ENCODE measurements at regions not wholly inside any gene's neighbourhood (a gene's known extent, or its start where the extent isn't known, plus 50 kb on each side); places are given as distances from the start of the nearest gene placed in this dataset.

DNA sequence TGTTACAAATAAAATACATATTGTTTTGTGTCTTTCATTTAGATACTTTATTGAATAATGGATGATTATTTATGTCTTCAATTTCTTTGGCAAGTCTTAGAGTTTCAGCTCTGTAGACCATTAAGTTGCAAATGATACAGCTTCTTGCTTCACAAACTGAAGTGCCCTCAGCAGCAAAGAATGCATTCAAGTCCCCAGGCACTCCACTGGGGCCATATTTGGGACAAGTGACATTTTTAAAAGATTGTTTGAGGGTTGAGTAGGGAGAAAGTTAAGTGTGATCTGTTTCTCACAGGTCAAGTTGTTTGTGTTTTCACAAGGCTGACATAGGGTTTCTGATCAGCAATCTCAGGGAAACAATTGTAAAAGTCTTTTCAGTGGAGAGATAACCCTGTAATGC lies 400.7 kb downstream of the PLA2G4A start:
- no peaks in the 10 kb centered on the region for H3K9me3 ChIP-seq (ENCODE audit: control insufficient read depth, insufficient read depth, low read length)
- no peaks in the 10 kb centered on the region for H3K4me1 ChIP-seq (ENCODE audit: insufficient read depth, low read length)
- no peaks in the 10 kb centered on the region for H3K36me3 ChIP-seq (ENCODE audit: insufficient read depth, low read length)
- no peak overlapping the region for H3K9ac ChIP-seq (ENCODE audit: low read depth, low read length)

DNA sequence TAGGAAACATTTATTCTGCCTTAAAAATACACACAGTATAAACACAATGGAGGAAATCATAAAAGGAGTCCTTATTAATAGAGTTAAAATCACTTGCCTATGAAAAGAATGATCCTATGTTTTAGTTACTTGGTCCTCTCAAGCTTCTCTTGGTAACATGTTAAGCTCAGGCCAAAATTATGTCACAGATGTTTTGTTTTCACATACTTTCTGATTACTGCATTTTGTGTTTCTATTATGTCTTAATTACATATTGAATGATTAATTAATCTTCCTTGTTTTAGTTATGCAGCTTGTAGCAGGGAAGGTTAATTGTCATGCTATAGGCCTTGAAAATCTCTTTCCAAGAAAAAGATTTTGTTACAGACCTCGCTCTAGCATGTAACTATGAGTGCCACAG lies 406.0 kb downstream of the PLA2G4A start:
- Histone ChIP-seq H3K36me3 (ENCODE audit: insufficient read depth, low read length) (no peaks in the 10 kb centered on the region), H3K4me1 (ENCODE audit: insufficient read depth, low read length) (0 out of 2 replicates have a peak, but pooled peaks cover 8% of the 10 kb centered on the region), H3K9ac (ENCODE audit: low read depth, low read length) (no peak overlapping the region), H3K9me3 (ENCODE audit: control insufficient read depth, insufficient read depth, low read length) (no peaks in the 10 kb centered on the region)

DNA sequence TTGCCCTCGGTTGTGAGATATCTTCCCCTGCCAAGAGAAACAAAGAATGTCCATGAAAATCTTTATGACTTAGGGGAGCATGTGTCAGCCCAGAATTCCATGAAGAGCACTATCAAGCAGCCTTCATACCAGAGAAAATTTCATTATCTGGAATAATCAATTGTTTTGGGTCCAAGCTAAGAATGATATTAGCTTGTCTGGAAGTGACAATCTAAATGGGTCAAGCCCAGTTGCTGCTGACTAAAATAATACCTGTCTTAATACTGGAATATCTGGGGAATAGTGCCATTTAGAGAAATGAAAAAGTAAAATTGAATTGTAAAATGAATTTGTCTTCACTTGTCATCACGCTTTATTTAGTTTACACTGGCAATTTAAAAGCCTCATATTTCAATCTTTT lies 407.4 kb downstream of the PLA2G4A start:
- H3K9ac ChIP-seq (ENCODE audit: low read depth, low read length): no peak overlapping the region
- no peaks in the 10 kb centered on the region for H3K36me3 ChIP-seq (ENCODE audit: insufficient read depth, low read length)
- H3K9me3 ChIP-seq (ENCODE audit: control insufficient read depth, insufficient read depth, low read length): no peaks in the 10 kb centered on the region
- 0 out of 2 replicates have a peak, but pooled peaks cover 8% of the 10 kb centered on the region for H3K4me1 ChIP-seq (ENCODE audit: insufficient read depth, low read length)

DNA sequence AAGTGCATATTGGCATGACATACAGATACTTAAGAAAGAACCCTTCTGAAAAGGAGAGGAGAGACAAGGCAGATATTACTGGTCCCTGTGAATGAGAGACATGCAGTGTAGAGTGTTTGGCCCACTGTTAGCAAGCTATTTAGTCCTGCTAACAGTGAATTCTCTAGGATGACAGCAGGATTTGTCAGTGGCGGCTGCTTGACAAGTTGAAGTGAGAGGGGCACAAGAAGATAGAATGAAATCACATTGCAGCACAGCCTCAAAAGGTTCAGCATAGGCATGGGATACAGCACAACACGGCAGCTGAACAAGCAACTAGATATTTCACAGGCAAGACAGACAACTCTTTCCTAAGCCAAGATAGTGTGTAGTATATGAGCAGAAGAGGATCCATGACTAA lies 407.9 kb downstream of the PLA2G4A start:
- Histone ChIP-seq H3K9ac (ENCODE audit: low read depth, low read length) (no peak overlapping the region), H3K36me3 (ENCODE audit: insufficient read depth, low read length) (no peaks in the 10 kb centered on the region), H3K4me1 (ENCODE audit: insufficient read depth, low read length) (0 out of 2 replicates have a peak, but pooled peaks cover 8% of the 10 kb centered on the region), H3K9me3 (ENCODE audit: control insufficient read depth, insufficient read depth, low read length) (no peaks in the 10 kb centered on the region)

DNA sequence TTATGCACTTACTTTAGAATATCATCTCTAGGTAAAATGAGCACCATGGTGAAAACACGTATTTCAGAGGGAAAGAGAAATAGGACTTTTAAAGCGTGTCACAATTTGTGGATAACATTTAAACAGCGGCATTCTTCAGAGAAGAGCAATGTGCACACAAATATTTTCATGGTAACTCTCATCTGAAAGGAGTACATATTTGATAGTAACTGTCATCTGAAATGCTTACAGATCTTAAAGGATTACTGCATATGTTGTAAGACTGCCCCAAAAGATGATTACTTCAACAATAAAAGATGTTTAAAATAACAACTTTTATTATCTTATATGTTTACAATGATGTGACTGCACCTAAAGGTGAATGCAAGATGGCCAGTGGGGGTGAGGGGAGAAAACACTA lies 408.8 kb downstream of the PLA2G4A start:
- no peaks in the 10 kb centered on the region for H3K36me3 ChIP-seq (ENCODE audit: insufficient read depth, low read length)
- H3K9me3 ChIP-seq (ENCODE audit: control insufficient read depth, insufficient read depth, low read length): no peaks in the 10 kb centered on the region
- no peak overlapping the region for H3K9ac ChIP-seq (ENCODE audit: low read depth, low read length)
- H3K4me1 ChIP-seq (ENCODE audit: insufficient read depth, low read length): 0 out of 2 replicates have a peak, but pooled peaks cover 8% of the 10 kb centered on the region

DNA sequence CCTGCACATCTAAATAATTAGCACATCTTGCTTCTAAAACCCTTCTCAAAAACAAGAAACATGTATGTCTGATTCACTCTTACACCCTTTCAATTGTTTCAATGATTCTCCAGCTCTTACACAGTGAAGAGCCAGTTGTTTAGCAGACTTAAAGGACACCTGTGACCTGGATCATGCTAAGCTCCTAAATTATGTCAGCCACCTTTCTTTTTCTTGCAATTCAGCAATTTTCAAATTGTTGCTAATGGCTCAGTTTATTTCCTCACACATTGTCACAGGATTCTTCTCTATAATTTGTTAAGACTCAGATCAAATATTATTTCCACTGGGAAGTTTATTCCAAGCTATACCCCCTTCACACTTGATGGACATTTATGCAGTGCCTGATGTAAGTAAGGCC lies 413.2 kb downstream of the PLA2G4A start:
- H3K9ac ChIP-seq (ENCODE audit: low read depth, low read length): no peak overlapping the region
- H3K4me1 ChIP-seq (ENCODE audit: insufficient read depth, low read length): peaks cover 6% of the 10 kb centered on the region; the same call in 1 of the 2 replicates
- no peaks in the 10 kb centered on the region for H3K9me3 ChIP-seq (ENCODE audit: control insufficient read depth, insufficient read depth, low read length)

DNA sequence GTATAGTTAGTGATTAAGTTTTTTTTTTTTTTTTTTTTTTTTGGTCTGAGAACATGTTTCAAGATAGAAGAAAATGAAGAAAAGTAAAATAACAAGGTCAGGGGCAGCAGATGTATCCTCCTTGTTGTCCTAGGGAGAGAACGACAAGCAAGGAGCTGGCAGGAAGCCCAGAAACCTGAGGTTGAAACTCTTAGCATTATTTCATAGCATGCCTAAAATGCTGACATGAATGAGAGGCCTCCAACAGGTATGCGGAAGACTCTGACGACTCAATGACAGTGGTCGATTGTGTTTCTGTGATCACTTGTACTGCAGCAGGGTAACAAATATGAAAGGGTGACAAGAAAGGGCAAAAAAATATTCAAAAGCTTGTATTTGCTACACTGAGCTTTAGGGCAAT lies 415.9 kb downstream of the PLA2G4A start:
- Histone ChIP-seq H3K9ac (ENCODE audit: low read depth, low read length) (no peak overlapping the region), H3K4me1 (ENCODE audit: insufficient read depth, low read length) (peaks cover 6% of the 10 kb centered on the region; the same call in 1 of the 2 replicates), H3K9me3 (ENCODE audit: control insufficient read depth, insufficient read depth, low read length) (no peaks in the 10 kb centered on the region; the same call in 1 of the 2 replicates), H3K36me3 (ENCODE audit: insufficient read depth, low read length) (no peaks in the 10 kb centered on the region)

More for the DNA sequence above, 413.2 kb downstream of the PLA2G4A start:
- H3K36me3 ChIP-seq (ENCODE audit: insufficient read depth, low read length): no peaks in the 10 kb centered on the region

DNA sequence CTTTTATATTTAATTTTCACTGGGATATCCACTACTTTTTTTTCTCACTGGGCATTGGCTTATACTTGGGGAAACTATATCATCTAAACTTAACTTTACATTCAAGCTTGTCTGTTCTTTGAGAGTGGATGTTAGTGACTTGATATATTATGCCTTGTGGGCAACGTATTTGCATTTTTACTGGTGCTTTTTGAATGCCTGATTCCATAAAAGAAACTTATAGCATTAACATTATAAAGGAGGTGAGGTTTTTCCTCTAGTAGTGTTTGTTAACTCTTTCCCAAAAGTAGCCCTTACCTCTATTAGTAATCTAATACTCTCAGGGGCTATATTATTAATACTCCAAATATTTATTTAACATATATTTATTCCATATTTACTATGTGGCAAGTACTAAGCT lies 416.5 kb downstream of the PLA2G4A start:
- Histone ChIP-seq H3K9ac (ENCODE audit: low read depth, low read length) (no peak overlapping the region), H3K36me3 (ENCODE audit: insufficient read depth, low read length) (no peaks in the 10 kb centered on the region), H3K4me1 (ENCODE audit: insufficient read depth, low read length) (peaks cover 6% of the 10 kb centered on the region; the same call in 1 of the 2 replicates), H3K9me3 (ENCODE audit: control insufficient read depth, insufficient read depth, low read length) (no peaks in the 10 kb centered on the region; the same call in 1 of the 2 replicates)

DNA sequence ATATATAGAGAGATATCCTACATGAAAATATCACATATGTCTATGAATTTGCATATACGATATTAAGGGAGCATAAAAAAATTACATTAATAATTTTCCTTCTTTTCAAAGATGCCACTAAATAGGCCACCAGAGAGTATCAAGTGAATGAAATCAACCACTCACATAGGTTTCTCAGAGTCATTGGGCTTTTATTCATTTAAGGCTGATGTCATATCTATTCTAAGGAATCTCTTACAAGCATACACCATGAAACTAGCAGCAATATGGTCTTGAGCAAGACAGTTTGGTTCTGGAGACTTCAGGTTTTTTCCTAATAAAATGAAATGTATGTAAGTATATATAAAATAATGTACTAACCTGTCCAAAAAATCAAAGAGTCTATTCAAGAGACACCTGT lies 420.4 kb downstream of the PLA2G4A start:
- H3K36me3 ChIP-seq (ENCODE audit: insufficient read depth, low read length): no peaks in the 10 kb centered on the region
- peaks cover 6% of the 10 kb centered on the region; the same call in 1 of the 2 replicates for H3K4me1 ChIP-seq (ENCODE audit: insufficient read depth, low read length)
- no peak overlapping the region for H3K9ac ChIP-seq (ENCODE audit: low read depth, low read length)
- no peaks in the 10 kb centered on the region; the same call in 1 of the 2 replicates for H3K9me3 ChIP-seq (ENCODE audit: control insufficient read depth, insufficient read depth, low read length)

DNA sequence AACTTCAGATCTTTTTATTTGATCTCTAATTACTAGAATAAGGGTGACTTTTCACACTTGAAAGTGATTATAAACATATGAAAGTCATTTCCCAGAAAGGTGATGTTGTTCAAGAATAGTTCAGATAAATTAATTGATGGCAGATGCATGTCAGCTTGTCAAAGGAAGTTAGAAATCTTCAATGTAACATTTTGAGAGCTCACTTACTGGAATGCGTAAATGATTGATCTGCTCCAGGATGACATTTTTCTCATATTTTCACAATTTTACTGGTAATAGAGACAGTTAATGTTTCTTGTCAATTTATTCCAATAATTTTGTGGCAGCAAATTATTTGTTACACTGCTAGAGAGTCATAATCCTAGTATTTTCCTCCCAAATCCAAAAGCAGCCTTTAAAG lies 424.2 kb downstream of the PLA2G4A start:
- H3K4me1 ChIP-seq (ENCODE audit: insufficient read depth, low read length): no peaks in the 10 kb centered on the region

DNA sequence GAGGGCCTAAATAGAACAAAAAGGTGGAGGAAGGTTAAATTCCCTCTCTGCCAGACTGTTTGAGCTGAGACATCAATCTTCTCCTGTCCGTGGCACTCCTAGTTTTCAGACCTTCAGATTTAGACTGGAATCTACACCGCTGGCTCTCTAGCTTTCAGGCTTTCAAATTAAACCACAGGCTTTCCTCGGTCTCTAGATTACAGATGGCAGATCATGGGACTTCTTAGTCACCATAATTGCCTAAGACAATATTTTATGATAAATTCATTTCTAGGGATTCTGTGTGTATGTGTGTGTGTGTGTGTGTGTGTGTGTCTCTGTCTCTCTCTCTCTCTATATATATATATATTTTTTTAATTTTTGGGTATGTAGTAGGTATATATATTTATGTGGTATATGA lies 428.7 kb downstream of the PLA2G4A start:
- no peak overlapping the region for H3K9ac ChIP-seq (ENCODE audit: low read depth, low read length)
- no peaks in the 10 kb centered on the region for H3K36me3 ChIP-seq (ENCODE audit: insufficient read depth, low read length)
- no peaks in the 10 kb centered on the region for H3K4me1 ChIP-seq (ENCODE audit: insufficient read depth, low read length)

More for the DNA sequence above, 424.2 kb downstream of the PLA2G4A start:
- no peaks in the 10 kb centered on the region for H3K36me3 ChIP-seq (ENCODE audit: insufficient read depth, low read length)
- H3K9me3 ChIP-seq (ENCODE audit: control insufficient read depth, insufficient read depth, low read length): no peaks in the 10 kb centered on the region
- no peak overlapping the region for H3K9ac ChIP-seq (ENCODE audit: low read depth, low read length)

DNA sequence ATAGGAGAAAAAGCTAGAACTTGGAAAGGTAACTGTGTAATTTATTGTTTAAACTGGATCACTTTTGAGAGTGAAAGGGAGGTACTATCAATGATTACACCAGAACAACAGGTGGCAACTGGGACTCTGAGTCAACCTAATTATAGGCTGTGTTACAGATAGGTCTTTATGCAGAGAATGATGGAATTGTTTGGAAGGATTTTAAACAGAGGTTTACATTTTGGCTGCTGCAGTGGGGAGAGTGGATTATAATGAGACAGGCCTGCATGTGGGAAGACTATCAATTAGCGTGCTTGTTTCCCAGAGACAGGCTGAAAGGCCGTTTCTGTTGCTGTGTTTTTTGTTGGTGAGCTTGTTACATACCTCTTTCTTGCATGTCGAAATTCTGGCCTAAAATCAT lies 432.9 kb downstream of the PLA2G4A start:
- Histone ChIP-seq H3K4me1 (ENCODE audit: insufficient read depth, low read length) (no peaks in the 10 kb centered on the region), H3K9ac (ENCODE audit: low read depth, low read length) (no peak overlapping the region), H3K36me3 (ENCODE audit: insufficient read depth, low read length) (no peaks in the 10 kb centered on the region), H3K9me3 (ENCODE audit: control insufficient read depth, insufficient read depth, low read length) (no peaks in the 10 kb centered on the region)

More for the DNA sequence above, 428.7 kb downstream of the PLA2G4A start:
- no peaks in the 10 kb centered on the region for H3K9me3 ChIP-seq (ENCODE audit: control insufficient read depth, insufficient read depth, low read length)

DNA sequence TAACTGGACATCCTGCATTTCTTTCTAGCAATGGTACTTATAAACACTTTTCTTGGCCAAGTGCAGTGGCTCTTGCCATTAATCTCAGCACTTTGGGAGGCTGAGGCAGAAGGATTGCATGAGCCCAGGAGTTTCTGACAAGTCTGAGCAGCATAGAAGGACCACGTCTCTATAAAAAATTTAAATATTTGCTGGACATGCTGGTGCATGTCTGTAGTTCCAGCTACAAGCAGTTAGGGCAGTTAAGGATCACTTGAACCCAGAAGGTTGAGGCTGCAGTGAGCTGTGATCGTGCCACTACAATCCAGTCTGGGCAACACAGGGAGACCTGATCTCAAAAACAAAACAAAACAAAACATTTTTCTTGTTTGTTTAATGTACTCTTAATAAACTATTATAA lies 434.0 kb downstream of the PLA2G4A start:
- Histone ChIP-seq H3K36me3 (ENCODE audit: insufficient read depth, low read length) (no peaks in the 10 kb centered on the region), H3K4me1 (ENCODE audit: insufficient read depth, low read length) (no peaks in the 10 kb centered on the region), H3K9me3 (ENCODE audit: control insufficient read depth, insufficient read depth, low read length) (no peaks in the 10 kb centered on the region), H3K9ac (ENCODE audit: low read depth, low read length) (no peak overlapping the region)

DNA sequence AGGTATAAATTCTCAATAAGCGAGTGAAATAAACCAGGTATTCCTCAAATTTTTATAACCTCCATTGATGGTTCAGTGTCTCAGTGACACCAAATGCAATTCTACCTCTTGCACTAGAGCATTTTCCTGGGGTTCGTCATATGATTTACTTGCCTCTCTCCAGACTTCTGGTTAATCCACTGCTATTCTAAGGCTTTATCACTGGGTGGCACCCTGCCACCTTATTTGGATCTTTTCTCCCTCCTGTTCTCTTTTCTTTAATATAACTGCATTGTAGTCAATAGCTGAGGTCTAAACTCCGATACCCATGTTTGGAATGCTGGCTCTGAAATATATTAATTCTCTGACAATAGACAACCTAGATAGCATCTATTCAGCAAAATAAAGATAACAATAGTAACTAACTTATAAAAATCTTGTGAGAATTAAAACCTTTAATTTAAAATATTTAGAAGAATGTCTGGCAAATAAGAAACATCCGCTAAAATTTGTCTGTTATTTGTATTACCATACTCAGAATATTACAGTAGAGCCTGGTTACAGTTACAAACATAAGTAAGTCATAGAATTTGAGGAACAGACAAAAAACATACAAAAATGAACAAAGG lies 436.4 kb downstream of the PLA2G4A start:
- Histone ChIP-seq H3K9me3 (ENCODE audit: control insufficient read depth, insufficient read depth, low read length) (no peaks in the 10 kb centered on the region), H3K4me1 (ENCODE audit: insufficient read depth, low read length) (no peaks in the 10 kb centered on the region), H3K9ac (ENCODE audit: low read depth, low read length) (no peak overlapping the region), H3K36me3 (ENCODE audit: insufficient read depth, low read length) (no peaks in the 10 kb centered on the region)

DNA sequence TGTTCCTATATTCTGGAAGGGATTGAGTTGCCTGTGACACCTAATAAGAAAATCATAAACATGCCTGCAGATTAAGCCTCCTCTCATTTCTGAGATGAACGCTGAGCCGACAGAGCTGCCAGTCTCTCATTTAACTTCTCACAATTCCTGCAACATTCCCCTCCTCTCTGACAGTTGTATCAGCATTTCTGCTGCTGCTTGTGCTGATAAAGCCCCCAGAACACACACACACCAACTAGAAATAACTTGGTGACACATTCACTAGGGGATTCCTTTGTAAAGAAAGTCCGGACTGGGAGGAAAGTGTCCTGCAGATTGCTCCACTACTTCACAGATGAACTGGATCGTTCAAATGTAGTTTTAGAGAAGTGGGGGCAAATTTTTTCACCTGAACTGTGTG lies 437.3 kb downstream of the PLA2G4A start:
- no peaks in the 10 kb centered on the region for H3K9me3 ChIP-seq (ENCODE audit: control insufficient read depth, insufficient read depth, low read length)
- no peak overlapping the region for H3K9ac ChIP-seq (ENCODE audit: low read depth, low read length)
- no peaks in the 10 kb centered on the region for H3K36me3 ChIP-seq (ENCODE audit: insufficient read depth, low read length)
- no peaks in the 10 kb centered on the region for H3K4me1 ChIP-seq (ENCODE audit: insufficient read depth, low read length)
